ENCODE measurements at regions not wholly inside any gene's neighbourhood (a gene's known extent, or its start where the extent isn't known, plus 50 kb on each side); places are given as distances from the start of the nearest gene placed in this dataset.

GRCh38 chr5:33309536-33310345, 131.0 kb upstream of the TARS1 start:
- Histone ChIP-seq H3K36me3 (ENCODE audit: insufficient read depth in 1 of 2, low read depth in 1 of 2) (no peaks in the 10 kb centered on the region), H3K4me1 (peaks cover 3% of the 10 kb centered on the region), H3K27ac (no peak overlapping the region), H3K4me3 (no peak overlapping the region), H3K9me3 (no peaks in the 10 kb centered on the region), H3K27me3 (ENCODE audit: insufficient read depth in 3 of 3, low read length in 2 of 3) (no peaks in the 10 kb centered on the region)
- TF ChIP-seq CTCF (IDR thresholded peaks at IDR 0.05) = no peak
- 60 to 63% (median 63%) methylated on average over 3 of the region's 3 CpGs for WGBS, 3 donors
- DNase-seq = no peak
- ATAC-seq = no peak
- intact Hi-C loops (cut with DNase I) = no loop called here

- Histone ChIP-seq H3K27me3 (ENCODE audit: insufficient read depth in 3 of 3, low read length in 2 of 3) (no peaks in the 10 kb centered on the region), H3K9me3 (no peaks in the 10 kb centered on the region), H3K27ac (no peak overlapping the region), H3K4me1 (peaks cover 3% of the 10 kb centered on the region), H3K4me3 (no peak overlapping the region), H3K36me3 (ENCODE audit: insufficient read depth in 1 of 2, low read depth in 1 of 2) (no peaks in the 10 kb centered on the region)
- no peak for TF ChIP-seq CTCF (IDR thresholded peaks at IDR 0.05)
- ATAC-seq = no peak
- intact Hi-C loops (cut with DNase I) = no loop called here
- WGBS, 3 donors = 94 to 96% (median 95%) methylated on average over 2 of the region's 2 CpGs
- DNase-seq = no peak
These were observed 130.3 kb upstream of the TARS1 start for GRCh38 chr5:33310451-33310850.

GRCh38 chr5:33311893-33312292, 128.9 kb upstream of the TARS1 start:
- H3K9me3 ChIP-seq = no peaks in the 10 kb centered on the region
- ATAC-seq (no peak), DNase-seq (no peak)
- H3K27me3 ChIP-seq (ENCODE audit: insufficient read depth in 3 of 3, low read length in 2 of 3) = no peaks in the 10 kb centered on the region
- TF ChIP-seq CTCF (IDR thresholded peaks at IDR 0.05) = no peak
- peaks cover 3% of the 10 kb centered on the region for H3K4me1 ChIP-seq
- no peaks in the 10 kb centered on the region for H3K36me3 ChIP-seq (ENCODE audit: insufficient read depth in 1 of 2, low read depth in 1 of 2)
- intact Hi-C loops (cut with DNase I) = no loop called here
- H3K4me3 ChIP-seq = no peak overlapping the region
- H3K27ac ChIP-seq = no peak overlapping the region

GRCh38 chr5:33312571-33313549, 127.9 kb upstream of the TARS1 start:
- intact Hi-C loops (cut with DNase I) = no loop called here
- Histone ChIP-seq H3K4me3 (no peak overlapping the region), H3K4me1 (no peaks in the 10 kb centered on the region), H3K9me3 (no peaks in the 10 kb centered on the region), H3K27ac (no peak overlapping the region), H3K27me3 (ENCODE audit: insufficient read depth in 3 of 3, low read length in 2 of 3) (no peaks in the 10 kb centered on the region), H3K36me3 (ENCODE audit: insufficient read depth in 1 of 2, low read depth in 1 of 2) (no peaks in the 10 kb centered on the region)
- WGBS, 3 donors = 91 to 96% (median 94%) methylated on average over 4 of the region's 4 CpGs
- ATAC-seq (no peak), DNase-seq (no peak)
- no peak for TF ChIP-seq CTCF (IDR thresholded peaks at IDR 0.05)
